Tibial artery (tissue), 4 donors: ENCODE measurements at regions not wholly inside any gene's neighbourhood (a gene's known extent, or its start where the extent isn't known, plus 50 kb on each side); places are given as distances from the start of the nearest gene placed in this dataset.

Experiments
- DNase-seq, 2 donors: peaks; one replicate each; pipeline ENCODE4 v3.0.0-alpha.2; 2019
- H3K27ac ChIP-seq, 2 donors: fragments of 200-600 bp; sonication (generic) in 1 of 2; 1 replicate in 1 of 2; 2 replicates in 1 of 2; pipeline ENCODE4 v1.5.1; 2018 to 2019; ENCODE audit warnings: mild to moderate bottlenecking in 1 of 2
- H3K27me3 ChIP-seq, 2 donors: fragments of 200-600 bp; sonication (generic) in 1 of 2; one replicate each; pipeline versions ENCODE4 v1.5.1 to v1.6.0; 2016 to 2019
- H3K36me3 ChIP-seq, 3 donors: fragments of 200-600 bp; sonication (generic) in 2 of 3; one replicate each; pipeline ENCODE4 v1.5.1; 2016 to 2019; ENCODE audit warnings: mild to moderate bottlenecking in 2 of 3
- H3K4me1 ChIP-seq, 4 donors: fragments of 200-600 bp; sonication (generic) in 2 of 4; 1 replicate in 3 of 4; 2 replicates in 1 of 4; pipeline ENCODE4 v1.5.1; 2016 to 2019
- H3K4me3 ChIP-seq, 2 donors: fragments of 200-600 bp; sonication (generic) in 1 of 2; 1 replicate in 1 of 2; 2 replicates in 1 of 2; pipeline ENCODE4 v1.5.1; 2018 to 2019; ENCODE audit warnings: mild to moderate bottlenecking in 2 of 2
- H3K9me3 ChIP-seq, 3 donors: fragments of 200-600 bp; sonication (generic) in 1 of 3; one replicate each; pipeline ENCODE4 v1.5.1; 2016 to 2019
- CTCF ChIP-seq, 2 experiments: fragments of 200-600 bp in 1 of 2; fragments of 450-650 bp in 1 of 2; IDR thresholded peaks; one replicate each; pipeline ENCODE4 v1.5.1; 2017 to 2019; ENCODE audit warnings: antibody characterized with exemption in 2 of 2, mild to moderate bottlenecking in 1 of 2, moderate library complexity in 1 of 2
- intact Hi-C: fragments of 100-400 bp; cut with DNase I; formaldehyde crosslinking; loops from one replicate; pipeline ENCODE4 v1.15.0; 2023; ENCODE audit warnings: low total_unique reads

- intact Hi-C loops: no loop called here
- Histone ChIP-seq H3K4me1 (peaks cover 0 to 33% (median 23%) of the 10 kb centered on the region in 4 donors), H3K27me3 (no peaks in the 10 kb centered on the region), H3K9me3 (no peaks in the 10 kb centered on the region), H3K27ac (peak overlapping the region in 1 of 2 donors; percentile 70), H3K36me3 (no peaks in the 10 kb centered on the region), H3K4me3 (no peak overlapping the region)
- no peak for TF ChIP-seq CTCF (IDR thresholded peaks at IDR 0.05)
- no peak for DNase-seq
These were observed 82.7 kb upstream of the MAML3 start for GRCh38 chr4:140236654-140237169.

GRCh38 chr4:140234697-140235060 lies 80.7 kb upstream of the MAML3 start:
- Histone ChIP-seq H3K9me3 (no peaks in the 10 kb centered on the region), H3K36me3 (no peaks in the 10 kb centered on the region), H3K27ac (no peak overlapping the region), H3K27me3 (no peaks in the 10 kb centered on the region), H3K4me3 (no peak overlapping the region), H3K4me1 (peaks cover 0 to 33% (median 23%) of the 10 kb centered on the region in 4 donors)
- intact Hi-C loops: no loop called here
- no peak for TF ChIP-seq CTCF (IDR thresholded peaks at IDR 0.05)
- DNase-seq: no peak

- no peak overlapping the region for H3K4me3 ChIP-seq
- H3K27me3 ChIP-seq: no peaks in the 10 kb centered on the region
- no peak for DNase-seq
- no peak for TF ChIP-seq CTCF (IDR thresholded peaks at IDR 0.05)
- H3K36me3 ChIP-seq: no peaks in the 10 kb centered on the region
- H3K27ac ChIP-seq: no peak overlapping the region
- intact Hi-C loops: no loop called here
- H3K4me1 ChIP-seq: peaks cover 0 to 33% (median 19%) of the 10 kb centered on the region in 4 donors
- H3K9me3 ChIP-seq: no peaks in the 10 kb centered on the region
These were observed 80.1 kb upstream of the MAML3 start for GRCh38 chr4:140233791-140234696.

GRCh38 chr4:140229881-140230280 lies 75.9 kb upstream of the MAML3 start:
- TF ChIP-seq CTCF (IDR thresholded peaks at IDR 0.05): no peak
- Histone ChIP-seq H3K27me3 (no peaks in the 10 kb centered on the region), H3K4me3 (no peak overlapping the region), H3K36me3 (no peaks in the 10 kb centered on the region), H3K4me1 (peaks cover 0 to 11% (median 0%) of the 10 kb centered on the region in 4 donors), H3K27ac (no peak overlapping the region), H3K9me3 (no peaks in the 10 kb centered on the region)
- DNase-seq: no peak
- intact Hi-C loops: no loop called here

DNA sequence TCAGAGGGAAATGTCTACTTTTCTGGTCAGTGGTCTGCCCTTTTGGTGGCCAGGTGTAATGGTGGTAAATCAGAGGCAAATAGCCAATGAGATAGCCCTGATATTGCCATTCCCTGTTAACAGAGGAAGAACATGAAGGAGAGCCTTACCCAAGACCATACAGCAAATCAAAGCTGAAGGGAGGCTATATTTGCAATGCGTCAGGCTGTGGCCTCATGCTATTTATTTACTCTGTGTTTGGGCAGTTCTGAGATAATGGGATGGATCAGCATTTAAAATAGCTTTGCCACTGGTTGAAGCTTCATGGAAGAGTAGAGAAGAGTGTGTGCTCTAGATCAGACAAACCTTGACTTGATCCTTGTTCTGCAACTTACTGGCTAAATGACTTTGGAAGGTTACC lies 73.3 kb upstream of the MAML3 start:
- Histone ChIP-seq H3K4me1 (no peaks in the 10 kb centered on the region), H3K27me3 (no peaks in the 10 kb centered on the region), H3K9me3 (no peaks in the 10 kb centered on the region), H3K4me3 (no peak overlapping the region), H3K27ac (no peak overlapping the region), H3K36me3 (no peaks in the 10 kb centered on the region)
- no peak for DNase-seq
- intact Hi-C loops: no loop called here
- TF ChIP-seq CTCF (IDR thresholded peaks at IDR 0.05): no peak
